ENCODE measurements at regions not wholly inside any gene's neighbourhood (a gene's known extent, or its start where the extent isn't known, plus 50 kb on each side); places are given as distances from the start of the nearest gene placed in this dataset.

GRCh38 chr1:60583696-60584095 is 498.7 kb upstream of the NFIA start:
- TF ChIP-seq CTCF (IDR thresholded peaks at IDR 0.05; ENCODE audit: low read depth, low read length, missing input control) (no peak), RAD21 (IDR thresholded peaks at IDR 0.05) (no peak), JUND (IDR thresholded peaks at IDR 0.05) (no peak), EGR1 (IDR thresholded peaks at IDR 0.05; ENCODE audit: low read depth in 2 of 2) (no peak), TAF1 (conservative IDR thresholded peaks at IDR 0.05) (no peak), MAX (IDR thresholded peaks at IDR 0.05) (no peak), GABPA (IDR thresholded peaks at IDR 0.05 in 1 of 2, conservative IDR thresholded peaks at IDR 0.05 in 1 of 2) (no peak), ATF3 (IDR thresholded peaks at IDR 0.05) (no peak), HNF4G (IDR thresholded peaks at IDR 0.05) (no peak), REST (IDR thresholded peaks at IDR 0.05) (no peak), SP1 (IDR thresholded peaks at IDR 0.05) (no peak), ZBTB33 (IDR thresholded peaks at IDR 0.05) (no peak)
